H9 (cell line): ENCODE measurements at regions not wholly inside any gene's neighbourhood (a gene's known extent, or its start where the extent isn't known, plus 50 kb on each side); places are given as distances from the start of the nearest gene placed in this dataset.

ENCODE experiments used
- DNase-seq: peaks from one replicate; pipeline ENCODE4 v3.0.0-alpha.2; 2017
- H2AFZ ChIP-seq: one replicate; pipeline ENCODE4 v1.6.1; 2013; ENCODE audit warnings: mild to moderate bottlenecking, low read length, control low read depth, moderate library complexity
- H2AK5ac ChIP-seq: 2 replicates; pipeline ENCODE4 v1.6.1; 2013; ENCODE audit warnings: low read length, control low read depth, mixed read lengths; ENCODE audit not compliant: insufficient read length
- H2BK120ac ChIP-seq: one replicate; pipeline ENCODE4 v1.6.1; 2013; ENCODE audit warnings: low read depth, mild to moderate bottlenecking, low read length, control low read depth, inconsistent platforms; ENCODE audit not compliant: poor library complexity, severe bottlenecking
- H2BK12ac ChIP-seq: 2 replicates; pipeline ENCODE4 v1.6.1; 2013; ENCODE audit warnings: low read length, control low read depth, mixed read lengths, low read depth; ENCODE audit not compliant: insufficient read length
- H2BK15ac ChIP-seq: 2 replicates; pipeline ENCODE4 v1.6.1; 2013; ENCODE audit warnings: low read depth, low read length, control low read depth
- H2BK20ac ChIP-seq: one replicate; pipeline ENCODE4 v1.6.1; 2013; ENCODE audit warnings: low read depth, mild to moderate bottlenecking, low read length, control low read depth, inconsistent platforms; ENCODE audit not compliant: poor library complexity, severe bottlenecking
- H2BK5ac ChIP-seq: 2 replicates; pipeline ENCODE4 v1.6.1; 2013; ENCODE audit warnings: low read length, control low read depth, mixed read lengths; ENCODE audit not compliant: insufficient read length
- H3K14ac ChIP-seq: 2 replicates; pipeline ENCODE4 v1.6.1; 2013; ENCODE audit warnings: low read length, control low read depth; ENCODE audit not compliant: insufficient read depth
- H3K18ac ChIP-seq: 2 replicates; pipeline ENCODE4 v1.6.1; 2013; ENCODE audit warnings: low read depth, mild to moderate bottlenecking, mixed read lengths, low read length, control low read depth; ENCODE audit not compliant: insufficient read length
- H3K23ac ChIP-seq: 2 replicates; pipeline ENCODE4 v1.6.1; 2013; ENCODE audit warnings: low read length, control low read depth, mixed read lengths, low read depth; ENCODE audit not compliant: insufficient read length
- H3K23me2 ChIP-seq: 2 replicates; pipeline ENCODE4 v1.6.1; 2013; ENCODE audit warnings: low read depth, mild to moderate bottlenecking, mixed read lengths, low read length, control low read depth; ENCODE audit not compliant: insufficient read length, poor library complexity, severe bottlenecking
- H3K27ac ChIP-seq: 2 replicates; pipeline ENCODE4 v1.5.1; 2013; ENCODE audit warnings: low read length, control low read depth, mixed read lengths, low read depth; ENCODE audit not compliant: insufficient read length
- H3K27me3 ChIP-seq: 2 replicates; pipeline ENCODE4 v1.6.1; 2013; ENCODE audit warnings: low read length, control low read depth, inconsistent platforms; ENCODE audit not compliant: insufficient read depth
- H3K4ac ChIP-seq: 2 replicates; pipeline ENCODE4 v1.6.1; 2013; ENCODE audit warnings: low read depth, mild to moderate bottlenecking, control low read depth, inconsistent platforms, low read length, moderate library complexity
- H3K4me1 ChIP-seq: 2 replicates; pipeline ENCODE4 v1.6.1; 2013; ENCODE audit warnings: low read length, control low read depth, inconsistent platforms; ENCODE audit not compliant: insufficient read depth
- H3K4me2 ChIP-seq: 2 replicates; pipeline ENCODE4 v1.6.1; 2013; ENCODE audit warnings: low read length, control low read depth, mixed read lengths; ENCODE audit not compliant: insufficient read length, insufficient read depth
- H3K56ac ChIP-seq: 2 replicates; pipeline ENCODE4 v1.6.1; 2013; ENCODE audit warnings: low read depth, mild to moderate bottlenecking, mixed read lengths, low read length, control low read depth; ENCODE audit not compliant: insufficient read length
- H3K79me1 ChIP-seq: 2 replicates; pipeline ENCODE4 v1.6.1; 2013; ENCODE audit warnings: low read depth, mild to moderate bottlenecking, moderate library complexity, low read length, control low read depth, inconsistent platforms; ENCODE audit not compliant: insufficient read depth, poor library complexity, severe bottlenecking
- H3K79me2 ChIP-seq: 2 replicates; pipeline ENCODE4 v1.6.1; 2013; ENCODE audit warnings: low read length, control low read depth, inconsistent platforms; ENCODE audit not compliant: insufficient read depth
- H3K9ac ChIP-seq: 2 replicates; pipeline ENCODE4 v1.6.1; 2013; ENCODE audit warnings: low read length, control low read depth, mixed read lengths; ENCODE audit not compliant: insufficient read length; ENCODE audit errors: extremely low read depth
- H3K9me3 ChIP-seq: one replicate; pipeline ENCODE4 v1.6.1; 2013; ENCODE audit warnings: low read depth, low read length, inconsistent platforms; ENCODE audit not compliant: control insufficient read depth
- H3T11ph ChIP-seq: one replicate; pipeline ENCODE4 v1.6.1; 2013; ENCODE audit warnings: mild to moderate bottlenecking, low read length, control low read depth, inconsistent platforms
- H4K20me1 ChIP-seq: one replicate; pipeline ENCODE4 v1.6.1; 2013; ENCODE audit not compliant: control insufficient read depth, insufficient read length, insufficient read depth
- H4K5ac ChIP-seq: 2 replicates; pipeline ENCODE4 v1.6.1; 2013; ENCODE audit warnings: low read depth, mild to moderate bottlenecking, mixed read lengths, low read length, control low read depth; ENCODE audit not compliant: insufficient read length
- H4K8ac ChIP-seq: replicated peaks from 2 replicates; pipeline ENCODE4 v1.6.1; 2013; ENCODE audit warnings: low read length, control low read depth, mixed read lengths, low read depth; ENCODE audit not compliant: insufficient read length
- H4K91ac ChIP-seq: 2 replicates; pipeline ENCODE4 v1.6.1; 2013; ENCODE audit warnings: low read depth, mild to moderate bottlenecking, moderate library complexity, mixed read lengths, low read length, control low read depth; ENCODE audit not compliant: insufficient read length
- H3K27ac Mint-ChIP-seq, 3 experiments: 2 replicates in 2 of 3; 3 replicates in 1 of 3; pipeline ENCODE4 v1.8.0; 2020 to 2021; ENCODE audit warnings: mixed read lengths in 3 of 3, mild to moderate bottlenecking in 1 of 3, moderate library complexity in 1 of 3
- H3K27me3 Mint-ChIP-seq: 2 replicates; pipeline ENCODE4 v1.8.0; 2021; ENCODE audit warnings: low read depth, mild to moderate bottlenecking, moderate library complexity, mixed read lengths
- H3K36me3 Mint-ChIP-seq, 3 experiments: 2 replicates in 2 of 3; 3 replicates in 1 of 3; pipeline ENCODE4 v1.8.0; 2020 to 2021; ENCODE audit warnings: low read depth in 3 of 3, mixed read lengths in 3 of 3; ENCODE audit not compliant: insufficient read depth in 1 of 3
- H3K4me1 Mint-ChIP-seq, 2 experiments: 2 replicates each; pipeline ENCODE4 v1.8.0; 2020; ENCODE audit warnings: mixed read lengths in 2 of 2
- H3K4me3 Mint-ChIP-seq, 2 experiments: 2 replicates in 1 of 2; 3 replicates in 1 of 2; pipeline ENCODE4 v1.8.0; 2020 to 2021; ENCODE audit warnings: mild to moderate bottlenecking in 2 of 2, mixed read lengths in 2 of 2, moderate library complexity in 1 of 2
- H3K9me3 Mint-ChIP-seq, 2 experiments: 2 replicates in 1 of 2; 3 replicates in 1 of 2; pipeline ENCODE4 v1.8.0; 2020; ENCODE audit warnings: mild to moderate bottlenecking in 2 of 2, mixed read lengths in 2 of 2, moderate library complexity in 1 of 2
- WGBS: extraction: QIAGEN DNeasy Blood & Tissue Kit; methylation state at CpG from one replicate; pipeline ENCODE4 v1.1.7; 2013; ENCODE audit warnings: missing lambda C conversion rate, low lambda C conversion rate, mixed read lengths; ENCODE audit not compliant: insufficient read length; ENCODE audit errors: extremely low coverage; 5-methylcytosine and 5-hydroxymethylcytosine counted together
- TF ChIP-seq, protein P1 (sequence below): fragments of 200-600 bp; sonication (generic); conservative IDR thresholded peaks from 3 replicates; pipeline ENCODE4 v1.8.0; 2021; ENCODE audit warnings: antibody characterized with exemption, mild to moderate bottlenecking

DNA sequence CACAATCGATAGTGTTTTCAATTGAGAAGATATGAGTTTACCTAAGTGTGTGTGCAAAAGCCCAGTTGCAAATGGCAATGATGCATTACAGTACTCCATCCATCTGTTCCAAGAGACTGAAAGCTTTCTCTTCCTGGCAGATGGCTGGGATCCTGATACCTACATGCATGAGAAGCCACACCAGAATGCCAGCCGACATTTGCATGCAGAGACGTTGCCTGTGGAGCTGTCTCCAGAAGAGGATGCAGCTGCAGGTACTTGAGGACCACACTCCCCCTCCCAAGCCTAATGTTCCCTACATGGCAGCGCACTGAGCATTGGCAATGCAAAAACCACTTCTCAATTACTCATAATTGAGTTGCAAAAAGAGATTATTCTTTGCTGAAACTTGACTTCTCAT is 332.1 kb downstream of the WDR11 start:
- no peaks in the 10 kb centered on the region for H3K79me2 ChIP-seq
- H4K8ac ChIP-seq: no peak overlapping the region
- Mint-ChIP-seq H3K27me3 (no peaks in the 10 kb centered on the region), H3K36me3 (no peaks in the 10 kb centered on the region), H3K9me3 (no peaks in the 10 kb centered on the region), H3K27ac (no peak overlapping the region), H3K4me1 (peaks cover 3 to 5% of the 10 kb centered on the region in 2 experiments; a peak in 3 of 4 replicates), H3K4me3 (no peak overlapping the region)
- H2AFZ ChIP-seq: no peak overlapping the region
- no peak overlapping the region for H2BK20ac ChIP-seq
- H4K5ac ChIP-seq: no peak overlapping the region
- no peak overlapping the region for H3K18ac ChIP-seq
- H3K56ac ChIP-seq: no peak overlapping the region
- no peak for DNase-seq
- no peaks in the 10 kb centered on the region for H3K79me1 ChIP-seq
- H3K4ac ChIP-seq: no peak overlapping the region
- H3K4me1 ChIP-seq: no peaks in the 10 kb centered on the region
- no peak overlapping the region for H3K14ac ChIP-seq
- H2AK5ac ChIP-seq: no peak overlapping the region
- H2BK5ac ChIP-seq: no peak overlapping the region
- no peak overlapping the region for H2BK12ac ChIP-seq
- no peak overlapping the region for H3K27ac ChIP-seq
- TF ChIP-seq, protein P1, sequence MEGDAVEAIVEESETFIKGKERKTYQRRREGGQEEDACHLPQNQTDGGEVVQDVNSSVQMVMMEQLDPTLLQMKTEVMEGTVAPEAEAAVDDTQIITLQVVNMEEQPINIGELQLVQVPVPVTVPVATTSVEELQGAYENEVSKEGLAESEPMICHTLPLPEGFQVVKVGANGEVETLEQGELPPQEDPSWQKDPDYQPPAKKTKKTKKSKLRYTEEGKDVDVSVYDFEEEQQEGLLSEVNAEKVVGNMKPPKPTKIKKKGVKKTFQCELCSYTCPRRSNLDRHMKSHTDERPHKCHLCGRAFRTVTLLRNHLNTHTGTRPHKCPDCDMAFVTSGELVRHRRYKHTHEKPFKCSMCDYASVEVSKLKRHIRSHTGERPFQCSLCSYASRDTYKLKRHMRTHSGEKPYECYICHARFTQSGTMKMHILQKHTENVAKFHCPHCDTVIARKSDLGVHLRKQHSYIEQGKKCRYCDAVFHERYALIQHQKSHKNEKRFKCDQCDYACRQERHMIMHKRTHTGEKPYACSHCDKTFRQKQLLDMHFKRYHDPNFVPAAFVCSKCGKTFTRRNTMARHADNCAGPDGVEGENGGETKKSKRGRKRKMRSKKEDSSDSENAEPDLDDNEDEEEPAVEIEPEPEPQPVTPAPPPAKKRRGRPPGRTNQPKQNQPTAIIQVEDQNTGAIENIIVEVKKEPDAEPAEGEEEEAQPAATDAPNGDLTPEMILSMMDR: no peak
- no peak overlapping the region for H4K91ac ChIP-seq
- no peaks in the 10 kb centered on the region for H3K23me2 ChIP-seq
- no peak overlapping the region for H3K23ac ChIP-seq
- WGBS: no CpG with 5 or more reads among the region's 4 CpGs
- no peak overlapping the region for H2BK120ac ChIP-seq
- no peaks in the 10 kb centered on the region for H3K9me3 ChIP-seq
- H3K4me2 ChIP-seq: no peak overlapping the region
- H3K9ac ChIP-seq: no peak overlapping the region
- no peak overlapping the region for H3T11ph ChIP-seq
- no peak overlapping the region for H2BK15ac ChIP-seq
- H4K20me1 ChIP-seq: no peaks in the 10 kb centered on the region
- no peaks in the 10 kb centered on the region for H3K27me3 ChIP-seq
